ENCODE measurements at regions not wholly inside any gene's neighbourhood (a gene's known extent, or its start where the extent isn't known, plus 50 kb on each side); places are given as distances from the start of the nearest gene placed in this dataset.

- TF ChIP-seq POLR2A (IDR thresholded peaks at IDR 0.05; ENCODE audit: low read depth, low read length), result no peak
- TF ChIP-seq POLR2AphosphoS5 (IDR thresholded peaks at IDR 0.05; ENCODE audit: low read depth, low read length), result no peak
- no peak for TF ChIP-seq TAF1 (IDR thresholded peaks at IDR 0.05; ENCODE audit: borderline replicate concordance, low read depth, low read length)
- no peak for FAIRE-seq
- DNase-seq (ENCODE audit: insufficient read length), result no peak
Observed at GRCh38 chr1:209249785-209250440, 333.6 kb upstream of the CAMK1G start.

- no peak for FAIRE-seq
- TF ChIP-seq TAF1 (IDR thresholded peaks at IDR 0.05; ENCODE audit: borderline replicate concordance, low read depth, low read length) (no peak), POLR2A (IDR thresholded peaks at IDR 0.05; ENCODE audit: low read depth, low read length) (no peak), POLR2AphosphoS5 (IDR thresholded peaks at IDR 0.05; ENCODE audit: low read depth, low read length) (no peak)
- no peak for DNase-seq (ENCODE audit: insufficient read length)
Observed at GRCh38 chr1:209250861-209251636, 332.5 kb upstream of the CAMK1G start.

- FAIRE-seq (no peak), DNase-seq (ENCODE audit: insufficient read length) (no peak)
- no peak for TF ChIP-seq POLR2AphosphoS5 (IDR thresholded peaks at IDR 0.05; ENCODE audit: low read depth, low read length)
- TF ChIP-seq TAF1 (IDR thresholded peaks at IDR 0.05; ENCODE audit: borderline replicate concordance, low read depth, low read length), result no peak
- no peak for TF ChIP-seq POLR2A (IDR thresholded peaks at IDR 0.05; ENCODE audit: low read depth, low read length)
Observed at GRCh38 chr1:209256766-209257350, 326.7 kb upstream of the CAMK1G start.

- FAIRE-seq (no peak), DNase-seq (ENCODE audit: insufficient read length) (no peak)
- TF ChIP-seq TAF1 (IDR thresholded peaks at IDR 0.05; ENCODE audit: borderline replicate concordance, low read depth, low read length), result no peak
- TF ChIP-seq POLR2A (IDR thresholded peaks at IDR 0.05; ENCODE audit: low read depth, low read length), result no peak
- no peak for TF ChIP-seq POLR2AphosphoS5 (IDR thresholded peaks at IDR 0.05; ENCODE audit: low read depth, low read length)
Observed at GRCh38 chr1:209257454-209257853, 326.1 kb upstream of the CAMK1G start.

GRCh38 chr1:209260136-209260535 lies 323.4 kb upstream of the CAMK1G start:
- no peak for TF ChIP-seq TAF1 (IDR thresholded peaks at IDR 0.05; ENCODE audit: borderline replicate concordance, low read depth, low read length)
- TF ChIP-seq POLR2A (IDR thresholded peaks at IDR 0.05; ENCODE audit: low read depth, low read length), result no peak
- TF ChIP-seq POLR2AphosphoS5 (IDR thresholded peaks at IDR 0.05; ENCODE audit: low read depth, low read length), result no peak
- DNase-seq (ENCODE audit: insufficient read length) (no peak), FAIRE-seq (no peak)

GRCh38 chr1:209262631-209263030 lies 320.9 kb upstream of the CAMK1G start:
- FAIRE-seq (no peak), DNase-seq (ENCODE audit: insufficient read length) (no peak)
- TF ChIP-seq TAF1 (IDR thresholded peaks at IDR 0.05; ENCODE audit: borderline replicate concordance, low read depth, low read length) (no peak), POLR2A (IDR thresholded peaks at IDR 0.05; ENCODE audit: low read depth, low read length) (no peak), POLR2AphosphoS5 (IDR thresholded peaks at IDR 0.05; ENCODE audit: low read depth, low read length) (no peak)

GRCh38 chr1:209265301-209265700 lies 318.2 kb upstream of the CAMK1G start:
- TF ChIP-seq TAF1 (IDR thresholded peaks at IDR 0.05; ENCODE audit: borderline replicate concordance, low read depth, low read length) (no peak), POLR2AphosphoS5 (IDR thresholded peaks at IDR 0.05; ENCODE audit: low read depth, low read length) (no peak), POLR2A (IDR thresholded peaks at IDR 0.05; ENCODE audit: low read depth, low read length) (no peak)
- no peak for DNase-seq (ENCODE audit: insufficient read length)
- no peak for FAIRE-seq

GRCh38 chr1:209266590-209267205 lies 316.8 kb upstream of the CAMK1G start:
- TF ChIP-seq TAF1 (IDR thresholded peaks at IDR 0.05; ENCODE audit: borderline replicate concordance, low read depth, low read length), result no peak
- no peak for TF ChIP-seq POLR2A (IDR thresholded peaks at IDR 0.05; ENCODE audit: low read depth, low read length)
- TF ChIP-seq POLR2AphosphoS5 (IDR thresholded peaks at IDR 0.05; ENCODE audit: low read depth, low read length), result no peak
- no peak for FAIRE-seq
- DNase-seq (ENCODE audit: insufficient read length), result no peak

GRCh38 chr1:209267968-209268367 lies 315.5 kb upstream of the CAMK1G start:
- FAIRE-seq (no peak), DNase-seq (ENCODE audit: insufficient read length) (no peak)
- no peak for TF ChIP-seq POLR2A (IDR thresholded peaks at IDR 0.05; ENCODE audit: low read depth, low read length)
- no peak for TF ChIP-seq POLR2AphosphoS5 (IDR thresholded peaks at IDR 0.05; ENCODE audit: low read depth, low read length)
- no peak for TF ChIP-seq TAF1 (IDR thresholded peaks at IDR 0.05; ENCODE audit: borderline replicate concordance, low read depth, low read length)

GRCh38 chr1:209268479-209268878 lies 315.0 kb upstream of the CAMK1G start:
- FAIRE-seq, result no peak
- TF ChIP-seq TAF1 (IDR thresholded peaks at IDR 0.05; ENCODE audit: borderline replicate concordance, low read depth, low read length), result no peak
- no peak for TF ChIP-seq POLR2A (IDR thresholded peaks at IDR 0.05; ENCODE audit: low read depth, low read length)
- TF ChIP-seq POLR2AphosphoS5 (IDR thresholded peaks at IDR 0.05; ENCODE audit: low read depth, low read length), result no peak
- no peak for DNase-seq (ENCODE audit: insufficient read length)

- TF ChIP-seq POLR2A (IDR thresholded peaks at IDR 0.05; ENCODE audit: low read depth, low read length), result no peak
- no peak for TF ChIP-seq POLR2AphosphoS5 (IDR thresholded peaks at IDR 0.05; ENCODE audit: low read depth, low read length)
- no peak for TF ChIP-seq TAF1 (IDR thresholded peaks at IDR 0.05; ENCODE audit: borderline replicate concordance, low read depth, low read length)
- DNase-seq (ENCODE audit: insufficient read length), result no peak
- no peak for FAIRE-seq
Observed at GRCh38 chr1:209276321-209276720, 307.2 kb upstream of the CAMK1G start.

Measured in GM12892 (cell line).